Mesenchymal stem cell (in vitro differentiated cells and primary cell): ENCODE measurements at regions not wholly inside any gene's neighbourhood (a gene's known extent, or its start where the extent isn't known, plus 50 kb on each side); places are given as distances from the start of the nearest gene placed in this dataset.
"Not testable (repeated sequence)": the region's sequence is repeated elsewhere in the genome, so short reads cannot be mapped to it uniquely, and the experiment has no call there.

ENCODE experiments used
- DNase-seq: peaks from one replicate; pipeline ENCODE4 v3.0.0-alpha.2; 2013
- H2AFZ ChIP-seq: one replicate; pipeline ENCODE4 v1.6.1; 2013; ENCODE audit warnings: low read depth, mild to moderate bottlenecking, control low read depth, inconsistent platforms, low read length, moderate library complexity
- H2AK5ac ChIP-seq: 2 replicates; pipeline ENCODE4 v1.6.1; 2013; ENCODE audit warnings: low read length, moderate library complexity, mild to moderate bottlenecking, inconsistent platforms; ENCODE audit not compliant: severe bottlenecking
- H2BK120ac ChIP-seq: one replicate; pipeline ENCODE4 v1.6.1; 2013; ENCODE audit warnings: low read depth, mild to moderate bottlenecking, inconsistent platforms, low read length, moderate library complexity
- H2BK12ac ChIP-seq, 2 experiments: one replicate each; pipeline ENCODE4 v1.6.1; 2013; ENCODE audit warnings: inconsistent platforms in 2 of 2, low read length in 2 of 2, mild to moderate bottlenecking in 2 of 2, moderate library complexity in 2 of 2, control low read depth in 1 of 2
- H2BK15ac ChIP-seq: one replicate; pipeline ENCODE4 v1.6.1; 2013; ENCODE audit warnings: mild to moderate bottlenecking, low read depth, inconsistent platforms; ENCODE audit not compliant: poor library complexity, severe bottlenecking
- H2BK5ac ChIP-seq: 2 replicates; pipeline ENCODE4 v1.6.1; 2013; ENCODE audit warnings: low read depth, mild to moderate bottlenecking, low read length, control low read depth, inconsistent platforms; ENCODE audit not compliant: poor library complexity, severe bottlenecking
- H3K14ac ChIP-seq, 2 experiments: one replicate each; pipeline ENCODE4 v1.6.1; 2013; ENCODE audit warnings: inconsistent platforms in 2 of 2, low read length in 2 of 2, control low read depth in 1 of 2, mild to moderate bottlenecking in 1 of 2, moderate library complexity in 1 of 2
- H3K18ac ChIP-seq, 2 experiments: one replicate each; pipeline ENCODE4 v1.6.1; 2013; ENCODE audit warnings: inconsistent platforms in 2 of 2, low read length in 2 of 2, control low read depth in 1 of 2, low read depth in 1 of 2, mild to moderate bottlenecking in 1 of 2
- H3K23ac ChIP-seq, 2 experiments: one replicate each; pipeline ENCODE4 v1.6.1; 2013; ENCODE audit warnings: inconsistent platforms in 2 of 2, low read length in 2 of 2, mild to moderate bottlenecking in 2 of 2, moderate library complexity in 2 of 2, control low read depth in 1 of 2
- H3K27ac ChIP-seq: 2 replicates; pipeline ENCODE4 v1.5.1; 2013; ENCODE audit warnings: mild to moderate bottlenecking, moderate library complexity, low read length, control low read depth, inconsistent platforms; ENCODE audit not compliant: poor library complexity, severe bottlenecking
- H3K27me3 ChIP-seq, 2 experiments: 2 replicates each; pipeline versions ENCODE4 v1.6.1 to v1.7.0; 2013; ENCODE audit warnings: low read length in 2 of 2, mild to moderate bottlenecking in 2 of 2, moderate library complexity in 2 of 2, control low read depth in 1 of 2, inconsistent platforms in 1 of 2; ENCODE audit not compliant: control insufficient read depth in 1 of 2, insufficient read depth in 1 of 2
- H3K36me3 ChIP-seq, 2 experiments: 2 replicates each; pipeline versions ENCODE4 v1.6.1 to v1.7.0; 2013; ENCODE audit warnings: low read length in 2 of 2, control low read depth in 1 of 2, inconsistent platforms in 1 of 2, low read depth in 1 of 2, mild to moderate bottlenecking in 1 of 2; ENCODE audit not compliant: insufficient read depth in 2 of 2, control insufficient read depth in 1 of 2
- H3K4ac ChIP-seq, 2 experiments: one replicate each; pipeline ENCODE4 v1.6.1; 2013; ENCODE audit warnings: inconsistent platforms in 2 of 2, low read length in 2 of 2, mild to moderate bottlenecking in 2 of 2, moderate library complexity in 2 of 2, control low read depth in 1 of 2, low read depth in 1 of 2
- H3K4me1 ChIP-seq: 2 replicates; pipeline ENCODE4 v1.6.1; 2013; ENCODE audit warnings: low read depth, low read length, control low read depth; ENCODE audit not compliant: control insufficient read depth, insufficient read depth
- H3K4me2 ChIP-seq: 2 replicates; pipeline ENCODE4 v1.6.1; 2013; ENCODE audit warnings: low read length, mild to moderate bottlenecking, inconsistent platforms; ENCODE audit not compliant: poor library complexity, severe bottlenecking
- H3K4me3 ChIP-seq, 2 experiments: 2 replicates each; pipeline versions ENCODE4 v1.5.1 to v1.7.0; 2013; ENCODE audit warnings: low read length in 2 of 2, mild to moderate bottlenecking in 2 of 2, control low read depth in 1 of 2, low read depth in 1 of 2; ENCODE audit not compliant: insufficient read depth in 1 of 2
- H3K79me1 ChIP-seq: replicated peaks from 2 replicates; pipeline ENCODE4 v1.6.1; 2013; ENCODE audit warnings: mild to moderate bottlenecking, control low read depth, low read length, inconsistent platforms; ENCODE audit not compliant: poor library complexity, severe bottlenecking
- H3K9ac ChIP-seq: 2 replicates; pipeline ENCODE4 v1.7.0; 2013; ENCODE audit warnings: mild to moderate bottlenecking, low read length, moderate library complexity
- H3K9me3 ChIP-seq: 2 replicates; pipeline ENCODE4 v1.7.0; 2013; ENCODE audit warnings: mild to moderate bottlenecking, low read length; ENCODE audit not compliant: control insufficient read depth
- H4K8ac ChIP-seq: one replicate; pipeline ENCODE4 v1.6.1; 2013; ENCODE audit warnings: inconsistent platforms, mild to moderate bottlenecking, low read length, moderate library complexity
- H4K91ac ChIP-seq: one replicate; pipeline ENCODE4 v1.6.1; 2013; ENCODE audit warnings: mild to moderate bottlenecking, low read length, inconsistent platforms
- WGBS: methylation state at CpG from one replicate; pipeline ENCODE4 v1.1.7; 2013; ENCODE audit warnings: mixed read lengths; 5-methylcytosine and 5-hydroxymethylcytosine counted together

GRCh38 chr10:108962172-108962571 is 961.1 kb downstream of the XPNPEP1 start:
- DNase-seq, result no peak
- no peaks in the 10 kb centered on the region for H3K9me3 ChIP-seq
- no peak overlapping the region for H3K18ac ChIP-seq
- H3K4me3 ChIP-seq, result no peak overlapping the region
- H3K9ac ChIP-seq, result no peak overlapping the region
- no peaks in the 10 kb centered on the region for H3K4me1 ChIP-seq
- H3K79me1 ChIP-seq, result no peaks in the 10 kb centered on the region
- no peak overlapping the region for H2BK5ac ChIP-seq
- no peak overlapping the region for H2BK120ac ChIP-seq
- H4K91ac ChIP-seq, result no peak overlapping the region
- H3K4me2 ChIP-seq, result no peak overlapping the region
- no peak overlapping the region for H3K4ac ChIP-seq
- H4K8ac ChIP-seq, result no peak overlapping the region
- no peak overlapping the region for H2AFZ ChIP-seq
- H2BK15ac ChIP-seq, result no peak overlapping the region
- no peak overlapping the region for H3K14ac ChIP-seq
- H3K36me3 ChIP-seq, result no peaks in the 10 kb centered on the region
- H3K23ac ChIP-seq, result no peak overlapping the region
- no peak overlapping the region for H3K27ac ChIP-seq
- no peak overlapping the region for H2AK5ac ChIP-seq
- H3K27me3 ChIP-seq, result no peaks in the 10 kb centered on the region
- H2BK12ac ChIP-seq, result no peak overlapping the region

- Histone ChIP-seq H3K79me1 (no peaks in the 10 kb centered on the region), H3K18ac (no peak overlapping the region), H2BK12ac (no peak overlapping the region), H3K27ac (no peak overlapping the region), H2AK5ac (no peak overlapping the region), H3K9me3 (peaks cover 5% of the 10 kb centered on the region), H3K27me3 (no peaks in the 10 kb centered on the region), H4K8ac (no peak overlapping the region), H3K4ac (no peak overlapping the region), H3K36me3 (no peaks in the 10 kb centered on the region), H3K4me2 (no peak overlapping the region), H3K14ac (no peak overlapping the region), H3K4me1 (no peaks in the 10 kb centered on the region), H4K91ac (no peak overlapping the region), H3K4me3 (no peak overlapping the region), H3K23ac (no peak overlapping the region), H2AFZ (no peak overlapping the region), H2BK120ac (no peak overlapping the region), H3K9ac (no peak overlapping the region), H2BK5ac (no peak overlapping the region), H2BK15ac (no peak overlapping the region)
- DNase-seq, result no peak
- 98% methylated on average over 3 of the region's 3 CpGs for WGBS
Measured at GRCh38 chr10:108957681-108958080, 965.6 kb downstream of the XPNPEP1 start.

DNA sequence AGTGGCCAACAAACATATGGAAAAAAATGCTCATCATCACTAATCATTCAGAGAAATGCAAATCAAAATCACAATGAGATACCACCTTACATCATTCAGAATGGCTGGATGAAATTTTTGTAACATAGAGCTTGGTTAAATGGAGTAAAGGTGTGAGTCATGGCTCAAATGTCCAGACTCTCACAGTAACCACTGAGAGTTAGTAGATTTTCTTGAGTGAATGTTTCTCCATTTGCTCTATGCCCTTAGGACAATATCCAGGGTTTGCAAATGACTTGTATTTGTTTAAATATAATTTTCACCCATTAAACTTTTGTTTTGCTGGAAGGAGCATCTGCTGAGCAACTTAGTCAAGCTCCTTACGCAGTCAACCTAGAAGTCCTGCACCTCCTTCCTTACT is 967.2 kb downstream of the XPNPEP1 start:
- H4K8ac ChIP-seq, result no peak overlapping the region
- H3K36me3 ChIP-seq, result no peaks in the 10 kb centered on the region
- H3K23ac ChIP-seq, result no peak overlapping the region
- H3K27ac ChIP-seq, result no peak overlapping the region
- no peak overlapping the region for H2BK5ac ChIP-seq
- no peaks in the 10 kb centered on the region for H3K4me1 ChIP-seq
- H3K9me3 ChIP-seq, result peaks cover 5% of the 10 kb centered on the region
- no peak overlapping the region for H3K18ac ChIP-seq
- H3K4ac ChIP-seq, result no peak overlapping the region
- H3K14ac ChIP-seq, result no peak overlapping the region
- no peaks in the 10 kb centered on the region for H3K79me1 ChIP-seq
- H2BK120ac ChIP-seq, result no peak overlapping the region
- no peaks in the 10 kb centered on the region for H3K27me3 ChIP-seq
- no peak overlapping the region for H2AFZ ChIP-seq
- H2AK5ac ChIP-seq, result no peak overlapping the region
- 93% methylated on average over 1 of the region's 1 CpG for WGBS
- no peak overlapping the region for H3K4me2 ChIP-seq
- no peak for DNase-seq
- H2BK15ac ChIP-seq, result no peak overlapping the region
- H4K91ac ChIP-seq, result no peak overlapping the region
- no peak overlapping the region for H3K9ac ChIP-seq
- no peak overlapping the region for H3K4me3 ChIP-seq
- H2BK12ac ChIP-seq, result no peak overlapping the region

- DNase-seq, H3K27me3 ChIP-seq, H2BK120ac ChIP-seq, H2AK5ac ChIP-seq, H3K79me1 ChIP-seq, H3K14ac ChIP-seq, H3K4me3 ChIP-seq, H2BK15ac ChIP-seq, H4K8ac ChIP-seq, H3K18ac ChIP-seq, H3K9ac ChIP-seq, H3K4me2 ChIP-seq, H2AFZ ChIP-seq, H3K36me3 ChIP-seq, H3K4me1 ChIP-seq, H3K27ac ChIP-seq, H2BK5ac ChIP-seq, H2BK12ac ChIP-seq, H3K4ac ChIP-seq, H4K91ac ChIP-seq, H3K23ac ChIP-seq: not testable (repeated sequence)
- peaks cover 13% of the 10 kb centered on the region for H3K9me3 ChIP-seq
Measured at GRCh38 chr10:108920029-108920428, 1003.3 kb downstream of the XPNPEP1 start.
